ENCODE measurements at regions not wholly inside any gene's neighbourhood (a gene's known extent, or its start where the extent isn't known, plus 50 kb on each side); places are given as distances from the start of the nearest gene placed in this dataset.

GRCh38 chr13:61727767-61728166, 312.1 kb upstream of the PCDH20 start:
- TF ChIP-seq, protein P1, sequence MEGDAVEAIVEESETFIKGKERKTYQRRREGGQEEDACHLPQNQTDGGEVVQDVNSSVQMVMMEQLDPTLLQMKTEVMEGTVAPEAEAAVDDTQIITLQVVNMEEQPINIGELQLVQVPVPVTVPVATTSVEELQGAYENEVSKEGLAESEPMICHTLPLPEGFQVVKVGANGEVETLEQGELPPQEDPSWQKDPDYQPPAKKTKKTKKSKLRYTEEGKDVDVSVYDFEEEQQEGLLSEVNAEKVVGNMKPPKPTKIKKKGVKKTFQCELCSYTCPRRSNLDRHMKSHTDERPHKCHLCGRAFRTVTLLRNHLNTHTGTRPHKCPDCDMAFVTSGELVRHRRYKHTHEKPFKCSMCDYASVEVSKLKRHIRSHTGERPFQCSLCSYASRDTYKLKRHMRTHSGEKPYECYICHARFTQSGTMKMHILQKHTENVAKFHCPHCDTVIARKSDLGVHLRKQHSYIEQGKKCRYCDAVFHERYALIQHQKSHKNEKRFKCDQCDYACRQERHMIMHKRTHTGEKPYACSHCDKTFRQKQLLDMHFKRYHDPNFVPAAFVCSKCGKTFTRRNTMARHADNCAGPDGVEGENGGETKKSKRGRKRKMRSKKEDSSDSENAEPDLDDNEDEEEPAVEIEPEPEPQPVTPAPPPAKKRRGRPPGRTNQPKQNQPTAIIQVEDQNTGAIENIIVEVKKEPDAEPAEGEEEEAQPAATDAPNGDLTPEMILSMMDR (IDR thresholded peaks at IDR 0.05): no peak
- no peak for TF ChIP-seq POLR2A (IDR thresholded peaks at IDR 0.05)
- TF ChIP-seq POLR2AphosphoS5 (IDR thresholded peaks at IDR 0.05): no peak

All from prostate gland (tissue), 2 donors.